ENCODE measurements at regions not wholly inside any gene's neighbourhood (a gene's known extent, or its start where the extent isn't known, plus 50 kb on each side); places are given as distances from the start of the nearest gene placed in this dataset.

- H2AK5ac ChIP-seq (ENCODE audit: low read depth, low read length) = no peak overlapping the region
- no TSS peak for BruUV-seq (replicated peaks)
- no peaks in the 10 kb centered on the region for H3K9me3 ChIP-seq (ENCODE audit: control insufficient read depth, insufficient read depth, low read length)
- H3K9me1 ChIP-seq (ENCODE audit: insufficient read depth, low read length) = no peaks in the 10 kb centered on the region
- H3K56ac ChIP-seq (ENCODE audit: extremely low read depth, insufficient read depth, low read length) = no peak overlapping the region
- WGBS, 2 experiments (ENCODE audit: extremely low coverage in 2 of 2, insufficient read length in 1 of 2) = 43% methylated on average over 1 of the region's 3 CpGs; no CpG with 5 or more reads in 1 of the 2 experiments
- dilution Hi-C loops (cut with HindIII; ENCODE audit: low sequenced_read_pairs, unreplicated experiment) (no loop called here), in situ Hi-C loops (cut with MboI; ENCODE audit: low sequenced_read_pairs) (no loop called here), intact Hi-C loops (cut with micrococcal nuclease) (no loop called here)
- no peak overlapping the region for H2AK9ac ChIP-seq (replicated peaks; ENCODE audit: low read depth, low read length, poor library complexity)
- H2AFZ ChIP-seq (replicated peaks; ENCODE audit: low read length, poor library complexity) = no peak overlapping the region
- H3K4me3 ChIP-seq (ENCODE audit: insufficient read depth, low read depth, low read length) = no peak overlapping the region
- H3K27ac ChIP-seq (ENCODE audit: insufficient read depth, low read length) = no peak overlapping the region
- H4K8ac ChIP-seq (ENCODE audit: low read depth in 2 of 2, low read length in 2 of 2) = no peak overlapping the region
- H3K36me3 ChIP-seq (ENCODE audit: control insufficient read depth, insufficient read depth, low read length) = no peaks in the 10 kb centered on the region
- H2BK120ac ChIP-seq (ENCODE audit: low read depth, low read length) = no peak overlapping the region
- CTCF ChIA-PET = no interaction called here
- H3K4me1 ChIP-seq (ENCODE audit: control insufficient read depth, insufficient read depth, low read length) = no peaks in the 10 kb centered on the region
- no peak overlapping the region for H2BK5ac ChIP-seq (ENCODE audit: low read depth, low read length, poor library complexity, severe bottlenecking)
- ATAC-seq (ENCODE audit: low read depth) = no peak
- H3K14ac ChIP-seq (replicated peaks; ENCODE audit: low read depth, low read length) = no peak overlapping the region
- H4K91ac ChIP-seq (ENCODE audit: insufficient read depth, low read depth, low read length) = no peak overlapping the region
- POLR2A ChIA-PET (ENCODE audit: unreplicated experiment) = no interaction called here
- H3K23ac ChIP-seq (ENCODE audit: low read depth, low read length) = no peak overlapping the region
- DNase-seq = no peak
- no peaks in the 10 kb centered on the region for H4K20me1 ChIP-seq (ENCODE audit: insufficient read depth, low read length)
- no peak overlapping the region for H2BK15ac ChIP-seq (ENCODE audit: low read depth, low read length)
- H2BK20ac ChIP-seq (ENCODE audit: low read depth, low read length) = no peak overlapping the region
- H3K27me3 ChIP-seq (ENCODE audit: control insufficient read depth, insufficient read depth, low read length) = no peaks in the 10 kb centered on the region
- no peak overlapping the region for H3K9ac ChIP-seq (ENCODE audit: low read depth, low read length)
- TF ChIP-seq SMC3 (IDR thresholded peaks at IDR 0.05; ENCODE audit: low read depth, low read length) = no peak
- no peak for TF ChIP-seq RFX5 (IDR thresholded peaks at IDR 0.05; ENCODE audit: low read depth, low read length)
- TF ChIP-seq USF2 (IDR thresholded peaks at IDR 0.05; ENCODE audit: low read depth, low read length) = no peak
- no peak for TF ChIP-seq CTCF (conservative IDR thresholded peaks at IDR 0.05; ENCODE audit: low read depth, low read length)
- no peak for TF ChIP-seq BHLHE40 (IDR thresholded peaks at IDR 0.05; ENCODE audit: low read depth, low read length)
- TF ChIP-seq RAD21 (IDR thresholded peaks at IDR 0.05; ENCODE audit: low read length) = no peak
- no peak for TF ChIP-seq MXI1 (IDR thresholded peaks at IDR 0.05; ENCODE audit: borderline replicate concordance, low read depth, low read length)
- no peak for TF ChIP-seq RCOR1 (IDR thresholded peaks at IDR 0.05; ENCODE audit: insufficient replicate concordance, low read length)
- TF ChIP-seq FOS (IDR thresholded peaks at IDR 0.05; ENCODE audit: low read depth, low read length) = no peak
- no peak for TF ChIP-seq CHD1 (IDR thresholded peaks at IDR 0.05; ENCODE audit: low read depth, low read length)
- TF ChIP-seq MAFK (IDR thresholded peaks at IDR 0.05; ENCODE audit: low read depth, low read length) = no peak
- TF ChIP-seq MAZ (IDR thresholded peaks at IDR 0.05; ENCODE audit: borderline replicate concordance, low read depth, low read length) = no peak
- H3K4me2 ChIP-seq (ENCODE audit: low read depth, low read length) = no peak overlapping the region
- no peaks in the 10 kb centered on the region for H3K79me1 ChIP-seq (ENCODE audit: low read depth in 1 of 2, low read length in 2 of 2)
- H4K5ac ChIP-seq (ENCODE audit: low read depth, low read length) = no peak overlapping the region
- no peak overlapping the region for H3K4ac ChIP-seq (ENCODE audit: low read depth, low read length)
- H3K18ac ChIP-seq (ENCODE audit: low read depth, low read length) = no peak overlapping the region
These were observed 133.7 kb downstream of the THNSL2 start for GRCh38 chr2:88303865-88304264.
